B cell (primary cell): ENCODE measurements at regions not wholly inside any gene's neighbourhood (a gene's known extent, or its start where the extent isn't known, plus 50 kb on each side); places are given as distances from the start of the nearest gene placed in this dataset.

Experiments used
- ATAC-seq: fragments of 200-7000 bp; cut with Tn5 transposase; one replicate; pipeline ENCODE4 v1.10.0; 2021; ENCODE audit warnings: low read depth, mild to moderate bottlenecking, moderate number of reproducible peaks, moderate library complexity
- CTCF ChIA-PET: fragments of 350-600 bp; sonication (Branson Sonifier 250); formaldehyde crosslinking; loops from one replicate; lab custom pipeline; 2021; ENCODE audit warnings: antibody characterized with exemption, inconsistent platforms; lab: Charles Lee
- POLR2A ChIA-PET: fragments of 350-600 bp; sonication (Branson Sonifier 250); formaldehyde crosslinking; loops from one replicate; lab custom pipeline; 2021; ENCODE audit warnings: antibody characterized with exemption; lab: Charles Lee
- DNase-seq: peaks from one replicate; pipeline ENCODE4 v3.0.0; 2013
- H2AFZ ChIP-seq: 2 replicates; pipeline ENCODE4 v1.6.1; 2012; ENCODE audit warnings: mild to moderate bottlenecking, low read depth, low read length; ENCODE audit not compliant: insufficient read depth, poor library complexity, severe bottlenecking
- H3K27ac ChIP-seq, 2 donors: 1 replicate in 1 of 2; 2 replicates in 1 of 2; pipeline ENCODE4 v1.5.1; 2012 to 2013; ENCODE audit warnings: low read length in 2 of 2, mild to moderate bottlenecking in 2 of 2, moderate library complexity in 1 of 2
- H3K27me3 ChIP-seq, 4 experiments: fragments of 200-600 bp in 1 of 4; sonication (generic) in 1 of 4; replicated peaks in 1 of 4; 1 replicate in 2 of 4; 2 replicates in 2 of 4; pipeline versions ENCODE4 v1.6.1 to v1.7.0; 2013 to 2016; ENCODE audit warnings: low read length in 3 of 4, mild to moderate bottlenecking in 2 of 4, mixed read lengths in 1 of 4, moderate library complexity in 1 of 4; ENCODE audit not compliant: insufficient read depth in 4 of 4, control insufficient read depth in 3 of 4; ENCODE audit errors: control extremely low read depth in 1 of 4
- H3K36me3 ChIP-seq, 2 experiments: replicated peaks in 1 of 2; 1 replicate in 1 of 2; 2 replicates in 1 of 2; pipeline versions ENCODE4 v1.6.1 to v1.7.1; 2013; ENCODE audit warnings: low read length in 1 of 2; ENCODE audit not compliant: insufficient read depth in 2 of 2, control insufficient read depth in 1 of 2; ENCODE audit errors: control extremely low read depth in 1 of 2, extremely low read depth in 1 of 2
- H3K4me1 ChIP-seq, 2 donors: fragments of 200-600 bp in 1 of 2; sonication (generic) in 1 of 2; 1 replicate in 1 of 2; 2 replicates in 1 of 2; pipeline versions ENCODE4 v1.5.1 to v1.6.1; 2013 to 2017; ENCODE audit warnings: low read length in 2 of 2; ENCODE audit not compliant: control insufficient read depth in 2 of 2, insufficient read depth in 2 of 2
- H3K4me2 ChIP-seq: replicated peaks from 2 replicates; pipeline ENCODE3; 2012; ENCODE audit warnings: mild to moderate bottlenecking, low read depth, low read length; ENCODE audit not compliant: poor library complexity, severe bottlenecking
- H3K4me3 ChIP-seq, 5 experiments: fragments of 200-600 bp in 1 of 5; sonication (generic) in 1 of 5; 1 replicate in 3 of 5; 2 replicates in 2 of 5; pipeline versions ENCODE4 v1.5.1 to v1.7.0; 2011 to 2016; ENCODE audit warnings: low read length in 4 of 5, mild to moderate bottlenecking in 4 of 5, low read depth in 2 of 5, control low read depth in 1 of 5, moderate library complexity in 1 of 5; ENCODE audit not compliant: insufficient read depth in 1 of 5; ENCODE audit errors: control extremely low read depth in 1 of 5, extremely low read depth in 1 of 5
- H3K79me2 ChIP-seq: fragments of 200-600 bp; sonication (generic); one replicate; pipeline ENCODE4 v1.6.0; 2016; ENCODE audit warnings: low read length; ENCODE audit not compliant: control insufficient read depth, insufficient read depth
- H3K9ac ChIP-seq: fragments of 200-600 bp; sonication (generic); 2 replicates; pipeline ENCODE4 v1.6.1; 2017; ENCODE audit warnings: mild to moderate bottlenecking, low read length, moderate library complexity
- H3K9me3 ChIP-seq, 3 donors: one replicate each; pipeline versions ENCODE4 v1.6.1 to v1.7.1; 2013; ENCODE audit warnings: low read length in 2 of 3; ENCODE audit not compliant: control insufficient read depth in 2 of 3, insufficient read depth in 1 of 3; ENCODE audit errors: control extremely low read depth in 1 of 3
- H4K20me1 ChIP-seq: 2 replicates; pipeline ENCODE4 v1.6.0; 2012; ENCODE audit warnings: mild to moderate bottlenecking, low read length; ENCODE audit not compliant: insufficient read depth, control insufficient read depth, poor library complexity, severe bottlenecking
- H3K27ac Mint-ChIP-seq: one replicate; pipeline ENCODE4 v1.8.0; 2021; ENCODE audit warnings: mixed read lengths
- H3K27me3 Mint-ChIP-seq: one replicate; pipeline ENCODE4 v1.8.0; 2021; ENCODE audit warnings: mixed read lengths
- H3K4me1 Mint-ChIP-seq: one replicate; pipeline ENCODE4 v1.8.0; 2021; ENCODE audit warnings: mixed read lengths
- H3K4me3 Mint-ChIP-seq: one replicate; pipeline ENCODE4 v1.8.0; 2021; ENCODE audit warnings: mixed read lengths
- H3K9me3 Mint-ChIP-seq: one replicate; pipeline ENCODE4 v1.8.0; 2022; ENCODE audit warnings: mixed read lengths; ENCODE audit not compliant: insufficient read depth
- EZH2 ChIP-seq: IDR thresholded peaks from 2 replicates; pipeline ENCODE4 v1.6.1; 2012; ENCODE audit warnings: borderline replicate concordance, low read depth, mild to moderate bottlenecking, moderate library complexity, low read length; ENCODE audit not compliant: insufficient read depth, poor library complexity, severe bottlenecking
- WGBS: methylation state at CpG from one replicate; pipeline ENCODE4 v1.1.5; 2013; ENCODE audit warnings: missing lambda C conversion rate; ENCODE audit not compliant: insufficient coverage; 5-methylcytosine and 5-hydroxymethylcytosine counted together
- intact Hi-C: fragments of 100-400 bp; cut with micrococcal nuclease; formaldehyde crosslinking; loops from one replicate; pipeline ENCODE4 v1.10.0; 2022
- TF ChIP-seq, protein P1 (sequence below): fragments of 200-600 bp; IDR thresholded peaks from one replicate; pipeline ENCODE4 v1.8.0; 2022; ENCODE audit warnings: antibody characterized with exemption, mild to moderate bottlenecking

DNA sequence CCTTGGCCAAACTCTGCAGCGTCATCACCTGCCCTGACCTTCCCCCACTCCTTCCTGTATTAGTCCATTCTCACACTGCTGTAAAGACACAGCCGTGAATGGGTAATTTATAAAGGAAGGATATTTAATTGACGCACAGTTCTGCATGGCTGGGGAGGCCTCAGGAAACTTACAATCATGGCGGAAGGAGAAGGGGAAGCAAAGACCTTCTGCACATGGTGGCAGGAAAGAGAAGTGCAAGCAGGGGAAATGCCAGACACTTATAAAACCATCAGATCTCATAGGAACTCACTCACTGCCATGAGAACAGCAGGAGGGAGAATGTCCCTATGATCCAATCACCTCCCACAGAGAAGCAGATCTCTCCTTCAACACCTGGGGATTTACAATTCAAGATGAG lies 408.5 kb downstream of the PTPRU start:
- ChIA-PET POLR2A (no interaction called here), CTCF (no interaction called here)
- no peak overlapping the region for H3K4me3 ChIP-seq
- H3K27me3 Mint-ChIP-seq: peaks cover 19% of the 10 kb centered on the region
- no peaks in the 10 kb centered on the region for H4K20me1 ChIP-seq
- H3K4me3 Mint-ChIP-seq: no peak overlapping the region
- ATAC-seq (no peak), DNase-seq (no peak)
- H3K27ac ChIP-seq: no peak overlapping the region
- TF ChIP-seq, protein P1, sequence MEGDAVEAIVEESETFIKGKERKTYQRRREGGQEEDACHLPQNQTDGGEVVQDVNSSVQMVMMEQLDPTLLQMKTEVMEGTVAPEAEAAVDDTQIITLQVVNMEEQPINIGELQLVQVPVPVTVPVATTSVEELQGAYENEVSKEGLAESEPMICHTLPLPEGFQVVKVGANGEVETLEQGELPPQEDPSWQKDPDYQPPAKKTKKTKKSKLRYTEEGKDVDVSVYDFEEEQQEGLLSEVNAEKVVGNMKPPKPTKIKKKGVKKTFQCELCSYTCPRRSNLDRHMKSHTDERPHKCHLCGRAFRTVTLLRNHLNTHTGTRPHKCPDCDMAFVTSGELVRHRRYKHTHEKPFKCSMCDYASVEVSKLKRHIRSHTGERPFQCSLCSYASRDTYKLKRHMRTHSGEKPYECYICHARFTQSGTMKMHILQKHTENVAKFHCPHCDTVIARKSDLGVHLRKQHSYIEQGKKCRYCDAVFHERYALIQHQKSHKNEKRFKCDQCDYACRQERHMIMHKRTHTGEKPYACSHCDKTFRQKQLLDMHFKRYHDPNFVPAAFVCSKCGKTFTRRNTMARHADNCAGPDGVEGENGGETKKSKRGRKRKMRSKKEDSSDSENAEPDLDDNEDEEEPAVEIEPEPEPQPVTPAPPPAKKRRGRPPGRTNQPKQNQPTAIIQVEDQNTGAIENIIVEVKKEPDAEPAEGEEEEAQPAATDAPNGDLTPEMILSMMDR: no peak
- TF ChIP-seq EZH2: no peak
- no peak overlapping the region for H3K27ac Mint-ChIP-seq
- H3K9me3 Mint-ChIP-seq: no peaks in the 10 kb centered on the region
- no peaks in the 10 kb centered on the region for H3K4me1 ChIP-seq
- intact Hi-C loops: no loop called here
- H3K79me2 ChIP-seq: no peaks in the 10 kb centered on the region
- 80% methylated on average over 2 of the region's 4 CpGs for WGBS
- H3K4me2 ChIP-seq: no peak overlapping the region
- H3K9me3 ChIP-seq: peaks cover 0 to 5% (median 0%) of the 10 kb centered on the region in 3 donors
- no peaks in the 10 kb centered on the region for H3K36me3 ChIP-seq
- no peaks in the 10 kb centered on the region for H3K4me1 Mint-ChIP-seq
- no peak overlapping the region for H3K9ac ChIP-seq
- H3K27me3 ChIP-seq: no peaks in the 10 kb centered on the region
- no peak overlapping the region for H2AFZ ChIP-seq

DNA sequence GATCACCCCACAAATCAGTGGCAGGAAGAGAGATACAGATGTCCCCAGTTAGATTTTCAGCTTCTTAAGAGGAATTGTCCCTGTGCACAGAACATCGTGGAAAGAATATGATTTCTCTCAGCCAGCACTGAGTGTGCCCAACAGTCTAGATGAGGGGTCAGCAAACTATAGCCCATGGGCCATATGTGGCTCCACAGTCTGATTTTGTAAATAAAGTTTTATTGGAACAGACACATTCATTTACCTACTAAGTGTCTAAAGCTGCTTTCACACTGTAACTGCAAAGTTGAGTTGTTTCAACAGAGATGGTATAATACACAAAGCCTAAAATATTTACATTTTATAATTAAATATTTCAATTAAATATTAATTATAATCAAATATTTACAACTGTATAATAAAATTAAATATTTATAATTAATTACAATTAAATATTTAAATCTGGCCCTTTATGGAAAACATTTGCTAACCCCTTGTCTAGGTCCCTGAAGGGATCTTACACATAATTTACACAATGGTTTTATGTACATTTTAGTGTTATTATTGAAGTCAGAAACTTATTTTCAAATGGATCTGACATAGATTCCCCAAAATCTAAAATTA lies 407.6 kb downstream of the PTPRU start:
- no peak for DNase-seq
- POLR2A ChIA-PET: no interaction called here
- WGBS: 67% methylated on average over 1 of the region's 1 CpG

More for the DNA sequence above, 407.6 kb downstream of the PTPRU start:
- H3K9me3 ChIP-seq: peaks cover 0 to 6% (median 0%) of the 10 kb centered on the region in 3 donors
- CTCF ChIA-PET: no interaction called here
- no peak overlapping the region for H3K4me3 Mint-ChIP-seq
- H3K4me1 ChIP-seq: no peaks in the 10 kb centered on the region
- H2AFZ ChIP-seq: no peak overlapping the region
- no peak overlapping the region for H3K27ac ChIP-seq
- ATAC-seq: no peak
- H3K9ac ChIP-seq: no peak overlapping the region
- H4K20me1 ChIP-seq: no peaks in the 10 kb centered on the region
- no peak overlapping the region for H3K27ac Mint-ChIP-seq
- H3K79me2 ChIP-seq: no peaks in the 10 kb centered on the region
- H3K27me3 Mint-ChIP-seq: peaks cover 11% of the 10 kb centered on the region
- intact Hi-C loops: no loop called here
- no peak overlapping the region for H3K4me3 ChIP-seq
- no peaks in the 10 kb centered on the region for H3K36me3 ChIP-seq
- H3K4me1 Mint-ChIP-seq: no peaks in the 10 kb centered on the region
- no peak for TF ChIP-seq EZH2
- TF ChIP-seq, protein P1: no peak
- H3K9me3 Mint-ChIP-seq: no peaks in the 10 kb centered on the region
- no peak overlapping the region for H3K4me2 ChIP-seq
- no peaks in the 10 kb centered on the region for H3K27me3 ChIP-seq
